ENCODE measurements at regions not wholly inside any gene's neighbourhood (a gene's known extent, or its start where the extent isn't known, plus 50 kb on each side); places are given as distances from the start of the nearest gene placed in this dataset.

- DNase-seq (ENCODE audit: low read depth), result no peak
- H3K4me3 ChIP-seq (ENCODE audit: low read length), result no peak overlapping the region
- TF ChIP-seq CTCF (IDR thresholded peaks at IDR 0.05; ENCODE audit: insufficient read depth, low read depth, low read length, missing control alignments), result no peak
Measured at GRCh38 chr10:130801276-130801675, 510.2 kb downstream of the TCERG1L start.

- TF ChIP-seq CTCF (IDR thresholded peaks at IDR 0.05; ENCODE audit: insufficient read depth, low read depth, low read length, missing control alignments), result no peak
- no peak for DNase-seq (ENCODE audit: low read depth)
- no peak overlapping the region for H3K4me3 ChIP-seq (ENCODE audit: low read length)
Measured at GRCh38 chr10:130801784-130802183, 509.7 kb downstream of the TCERG1L start.

GRCh38 chr10:130802301-130802700 lies 509.2 kb downstream of the TCERG1L start:
- no peak for DNase-seq (ENCODE audit: low read depth)
- no peak overlapping the region for H3K4me3 ChIP-seq (ENCODE audit: low read length)
- TF ChIP-seq CTCF (IDR thresholded peaks at IDR 0.05; ENCODE audit: insufficient read depth, low read depth, low read length, missing control alignments), result no peak

- TF ChIP-seq CTCF (IDR thresholded peaks at IDR 0.05; ENCODE audit: insufficient read depth, low read depth, low read length, missing control alignments), result no peak
- H3K4me3 ChIP-seq (ENCODE audit: low read length), result no peak overlapping the region
- no peak for DNase-seq (ENCODE audit: low read depth)
Measured at GRCh38 chr10:130804281-130804680, 507.2 kb downstream of the TCERG1L start.

- DNase-seq (ENCODE audit: low read depth), result no peak
- no peak for TF ChIP-seq CTCF (IDR thresholded peaks at IDR 0.05; ENCODE audit: insufficient read depth, low read depth, low read length, missing control alignments)
- H3K4me3 ChIP-seq (ENCODE audit: low read length), result no peak overlapping the region
Measured at GRCh38 chr10:130804778-130805634, 506.5 kb downstream of the TCERG1L start.

- no peak overlapping the region for H3K4me3 ChIP-seq (ENCODE audit: low read length)
- no peak for TF ChIP-seq CTCF (IDR thresholded peaks at IDR 0.05; ENCODE audit: insufficient read depth, low read depth, low read length, missing control alignments)
- DNase-seq (ENCODE audit: low read depth), result no peak
Measured at GRCh38 chr10:130805635-130806030, 505.9 kb downstream of the TCERG1L start.

GRCh38 chr10:130806426-130806825 lies 505.1 kb downstream of the TCERG1L start:
- H3K4me3 ChIP-seq (ENCODE audit: low read length), result no peak overlapping the region
- TF ChIP-seq CTCF (IDR thresholded peaks at IDR 0.05; ENCODE audit: insufficient read depth, low read depth, low read length, missing control alignments), result no peak
- DNase-seq (ENCODE audit: low read depth), result no peak

Data from epithelial cell of esophagus (primary cell).